A673 (cell line): ENCODE measurements at regions not wholly inside any gene's neighbourhood (a gene's known extent, or its start where the extent isn't known, plus 50 kb on each side); places are given as distances from the start of the nearest gene placed in this dataset.

Source experiments
- BruUV-seq: library from RNA; stranded (reverse); fragments of 400-500 nt; replicated peaks from 2 replicates; lab custom pipeline; 2021; lab: Mats Ljungman, UMichigan
- CTCF ChIA-PET: fragments of 300-600 bp; sonication (Branson Sonifier 250); formaldehyde crosslinking; loops from one replicate; lab custom pipeline; 2022; ENCODE audit warnings: antibody characterized with exemption; lab: Charles Lee
- POLR2A ChIA-PET: fragments of 300-600 bp; sonication (Branson Sonifier 250); formaldehyde crosslinking; loops from one replicate; lab custom pipeline; 2022; ENCODE audit warnings: antibody characterized with exemption; ENCODE audit not compliant: low non-redundant PET; lab: Charles Lee
- DNase-seq: peaks from one replicate; pipeline ENCODE4 v3.0.0-alpha.2; 2015; ENCODE audit warnings: low spot score
- H3K27ac ChIP-seq: fragments of 200-600 bp; sonication (generic); 2 replicates; pipeline ENCODE4 v1.5.1; 2016; ENCODE audit warnings: mixed run types, low read depth, mild to moderate bottlenecking, mixed read lengths, antibody characterized with exemption, low read length; ENCODE audit not compliant: poor library complexity, severe bottlenecking
- H3K27me3 ChIP-seq: fragments of 200-600 bp; sonication (generic); replicated peaks from 2 replicates; pipeline ENCODE4 v1.6.1; 2017; ENCODE audit warnings: mixed run types, low read depth, mild to moderate bottlenecking, mixed read lengths, antibody characterized with exemption, low read length; ENCODE audit not compliant: insufficient read depth, poor library complexity
- H3K36me3 ChIP-seq: fragments of 200-600 bp; sonication (generic); 2 replicates; pipeline ENCODE4 v1.6.1; 2016; ENCODE audit warnings: mixed run types, mild to moderate bottlenecking, mixed read lengths, antibody characterized with exemption, low read length; ENCODE audit not compliant: insufficient read depth, poor library complexity, severe bottlenecking
- H3K4me1 ChIP-seq: fragments of 200-600 bp; sonication (generic); 2 replicates; pipeline ENCODE4 v1.6.1; 2017; ENCODE audit warnings: mixed run types, mild to moderate bottlenecking, mixed read lengths, antibody characterized with exemption, low read length; ENCODE audit not compliant: insufficient read depth, poor library complexity, severe bottlenecking
- H3K4me3 ChIP-seq: fragments of 200-600 bp; sonication (generic); 2 replicates; pipeline ENCODE4 v1.5.1; 2016; ENCODE audit warnings: low read depth, mixed run types, mild to moderate bottlenecking, mixed read lengths, low read length; ENCODE audit not compliant: poor library complexity, severe bottlenecking
- H3K9me3 ChIP-seq: fragments of 200-600 bp; sonication (generic); 2 replicates; pipeline ENCODE4 v1.6.1; 2016; ENCODE audit warnings: mixed run types, low read depth, mild to moderate bottlenecking, mixed read lengths, antibody characterized with exemption, low read length; ENCODE audit not compliant: poor library complexity, severe bottlenecking
- CTCF ChIP-seq: fragments of 300-800, 200-600 bp; sonication (generic); conservative IDR thresholded peaks from 2 replicates; pipeline ENCODE4 v1.5.1; 2017; ENCODE audit warnings: low read depth, mild to moderate bottlenecking, antibody characterized with exemption, low read length, moderate library complexity, mixed read lengths
- EZH2 ChIP-seq: fragments of 200-600 bp; sonication (generic); IDR thresholded peaks from 2 replicates; pipeline ENCODE4 v1.6.1; 2017; ENCODE audit warnings: borderline replicate concordance, low read depth, mild to moderate bottlenecking, mixed read lengths, antibody characterized with exemption, low read length; ENCODE audit not compliant: poor library complexity, severe bottlenecking
- intact Hi-C: fragments of 100-400 bp; cut with micrococcal nuclease; formaldehyde crosslinking; loops from one replicate; pipeline ENCODE4 v1.10.0; 2022; ENCODE audit not compliant: unreplicated experiment

DNA sequence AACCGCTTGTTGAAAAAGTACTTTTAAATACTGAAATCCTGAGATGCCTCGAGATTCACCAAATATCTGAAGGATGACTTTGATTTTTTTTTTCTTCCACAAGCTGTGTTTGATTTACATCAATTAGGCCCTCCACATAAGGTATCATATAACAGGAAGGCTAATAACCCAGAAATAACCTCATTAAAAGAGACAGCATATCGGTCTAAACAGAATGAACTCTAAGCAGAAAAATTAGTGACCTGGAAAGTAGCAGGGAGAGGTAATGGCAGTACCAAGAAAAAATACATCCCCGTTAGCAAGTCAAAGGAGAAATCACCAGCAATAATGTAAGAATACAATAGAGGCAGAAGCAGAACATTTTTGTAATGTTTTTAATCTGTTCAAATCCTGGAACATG lies 452.4 kb upstream of the TSHZ3 start:
- POLR2A ChIA-PET: no interaction called here
- no peaks in the 10 kb centered on the region for H3K9me3 ChIP-seq
- TF ChIP-seq EZH2: no peak
- TF ChIP-seq CTCF: no peak
- CTCF ChIA-PET: no interaction called here
- no peak overlapping the region for H3K27ac ChIP-seq
- BruUV-seq: no TSS peak
- H3K27me3 ChIP-seq: no peaks in the 10 kb centered on the region
- no peak overlapping the region for H3K4me3 ChIP-seq
- no peak for DNase-seq
- intact Hi-C loops: no loop called here
- no peaks in the 10 kb centered on the region for H3K4me1 ChIP-seq
- H3K36me3 ChIP-seq: no peaks in the 10 kb centered on the region

DNA sequence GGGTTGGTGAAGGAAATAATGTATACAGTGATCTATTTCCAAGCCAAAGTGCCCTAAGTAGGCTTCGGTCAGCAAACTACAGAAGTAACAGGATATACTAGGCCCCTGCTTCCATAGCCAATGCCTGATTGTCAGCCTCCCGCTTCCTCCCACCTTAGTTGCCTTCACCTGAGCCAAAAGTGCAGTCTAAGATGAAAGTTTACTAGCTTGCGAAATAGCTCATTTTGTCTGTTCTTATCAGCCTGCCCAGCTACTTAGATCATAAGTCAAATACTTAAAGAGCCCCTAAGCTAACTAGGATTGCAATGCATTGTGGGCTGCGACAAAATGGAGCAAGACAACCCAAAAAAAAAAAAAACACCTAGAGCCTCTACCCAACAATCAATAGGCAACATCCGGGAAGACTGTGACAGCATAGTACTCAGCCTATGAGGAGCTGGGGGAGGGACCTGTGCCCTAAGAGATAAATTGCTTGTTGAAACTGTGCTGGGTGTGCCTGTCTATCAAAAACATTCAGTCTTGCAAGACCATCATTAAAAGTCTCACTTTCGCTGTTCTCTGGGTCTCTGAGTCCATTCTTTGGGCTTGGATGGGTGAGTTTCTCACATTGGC lies 454.7 kb upstream of the TSHZ3 start:
- TF ChIP-seq EZH2: no peak
- TF ChIP-seq CTCF: no peak
- no peaks in the 10 kb centered on the region for H3K27me3 ChIP-seq
- H3K27ac ChIP-seq: no peak overlapping the region
- no peaks in the 10 kb centered on the region for H3K36me3 ChIP-seq
- POLR2A ChIA-PET: no interaction called here
- no peaks in the 10 kb centered on the region for H3K4me1 ChIP-seq
- DNase-seq: no peak
- BruUV-seq: no TSS peak
- H3K9me3 ChIP-seq: no peaks in the 10 kb centered on the region
- intact Hi-C loops: no loop called here
- CTCF ChIA-PET: no interaction called here
- H3K4me3 ChIP-seq: no peak overlapping the region

DNA sequence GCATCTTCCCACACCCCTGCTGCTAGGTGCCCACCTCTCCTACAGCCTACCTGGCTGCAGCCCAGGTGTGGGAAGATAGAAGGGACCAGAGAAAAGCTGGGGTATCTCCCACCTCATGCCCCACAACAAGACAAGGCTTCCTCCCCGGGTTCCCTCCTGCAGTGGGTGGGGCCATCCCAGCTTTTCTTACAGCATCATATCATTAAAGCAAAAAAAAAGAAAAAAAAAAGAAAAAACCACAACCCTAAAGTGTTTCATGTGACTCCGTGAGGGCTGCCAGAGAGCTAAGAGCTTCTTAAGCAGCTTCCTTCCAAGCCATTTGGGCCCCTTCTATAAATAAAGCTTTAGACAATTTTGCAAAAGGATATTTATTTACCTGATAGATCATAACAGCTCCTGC lies 455.4 kb upstream of the TSHZ3 start:
- TF ChIP-seq EZH2 (no peak), CTCF (no peak)
- BruUV-seq: no TSS peak
- no peaks in the 10 kb centered on the region for H3K9me3 ChIP-seq
- H3K27me3 ChIP-seq: no peaks in the 10 kb centered on the region
- H3K4me1 ChIP-seq: no peaks in the 10 kb centered on the region
- intact Hi-C loops: no loop called here
- ChIA-PET POLR2A (no interaction called here), CTCF (no interaction called here)
- no peak overlapping the region for H3K4me3 ChIP-seq
- DNase-seq: no peak
- H3K36me3 ChIP-seq: no peaks in the 10 kb centered on the region
- H3K27ac ChIP-seq: no peak overlapping the region
